ENCODE measurements at regions not wholly inside any gene's neighbourhood (a gene's known extent, or its start where the extent isn't known, plus 50 kb on each side); places are given as distances from the start of the nearest gene placed in this dataset.
"Not testable (repeated sequence)": the region's sequence is repeated elsewhere in the genome, so short reads cannot be mapped to it uniquely, and the experiment has no call there.

GRCh38 chr7:84738583-84739150 is 448.2 kb downstream of the SEMA3D start:
- no peak for DNase-seq (ENCODE audit: extremely low read depth, low read depth)
- no peak for TF ChIP-seq CTCF (IDR thresholded peaks at IDR 0.05; ENCODE audit: low read depth, low read length, missing control alignments)
- no peak overlapping the region for H3K4me3 ChIP-seq (replicated peaks; ENCODE audit: low read depth, low read length)

GRCh38 chr7:84735677-84736076 is 451.2 kb downstream of the SEMA3D start:
- no peak overlapping the region for H3K4me3 ChIP-seq (replicated peaks; ENCODE audit: low read depth, low read length)
- no peak for TF ChIP-seq CTCF (IDR thresholded peaks at IDR 0.05; ENCODE audit: low read depth, low read length, missing control alignments)
- DNase-seq (ENCODE audit: extremely low read depth, low read depth), result no peak

- no peak overlapping the region for H3K4me3 ChIP-seq (replicated peaks; ENCODE audit: low read depth, low read length)
- DNase-seq (ENCODE audit: extremely low read depth, low read depth), result no peak
- TF ChIP-seq CTCF (IDR thresholded peaks at IDR 0.05; ENCODE audit: low read depth, low read length, missing control alignments), result no peak
These were observed 451.8 kb downstream of the SEMA3D start for GRCh38 chr7:84735011-84735410.

GRCh38 chr7:84733976-84734375 is 452.9 kb downstream of the SEMA3D start:
- not testable (repeated sequence) for DNase-seq (ENCODE audit: extremely low read depth, low read depth); H3K4me3 ChIP-seq (replicated peaks; ENCODE audit: low read depth, low read length)

- DNase-seq (ENCODE audit: extremely low read depth, low read depth); H3K4me3 ChIP-seq (replicated peaks; ENCODE audit: low read depth, low read length): not testable (repeated sequence)
These were observed 456.0 kb downstream of the SEMA3D start for GRCh38 chr7:84730864-84731263.

- no peak overlapping the region for H3K4me3 ChIP-seq (replicated peaks; ENCODE audit: low read depth, low read length)
- DNase-seq (ENCODE audit: extremely low read depth, low read depth), result no peak
- TF ChIP-seq CTCF (IDR thresholded peaks at IDR 0.05; ENCODE audit: low read depth, low read length, missing control alignments), result no peak
These were observed 457.6 kb downstream of the SEMA3D start for GRCh38 chr7:84729284-84729683.

GRCh38 chr7:84722734-84723133 is 464.1 kb downstream of the SEMA3D start:
- H3K4me3 ChIP-seq (replicated peaks; ENCODE audit: low read depth, low read length), result no peak overlapping the region
- TF ChIP-seq CTCF (IDR thresholded peaks at IDR 0.05; ENCODE audit: low read depth, low read length, missing control alignments), result no peak
- DNase-seq (ENCODE audit: extremely low read depth, low read depth), result no peak

GRCh38 chr7:84722086-84722485 is 464.8 kb downstream of the SEMA3D start:
- no peak for DNase-seq (ENCODE audit: extremely low read depth, low read depth)
- TF ChIP-seq CTCF (IDR thresholded peaks at IDR 0.05; ENCODE audit: low read depth, low read length, missing control alignments), result no peak
- H3K4me3 ChIP-seq (replicated peaks; ENCODE audit: low read depth, low read length), result no peak overlapping the region

Data from HFF-Myc (cell line).